Endodermal cell (in vitro differentiated cells): ENCODE measurements at regions not wholly inside any gene's neighbourhood (a gene's known extent, or its start where the extent isn't known, plus 50 kb on each side); places are given as distances from the start of the nearest gene placed in this dataset.

ENCODE experiments used
- DNase-seq: peaks from one replicate; pipeline ENCODE4 v3.0.0-alpha.2; 2017
- H3K27ac ChIP-seq: 2 replicates; pipeline ENCODE4 v1.5.1; 2013; ENCODE audit warnings: mild to moderate bottlenecking, low read depth, low read length, moderate library complexity
- H3K27me3 ChIP-seq: 2 replicates; pipeline ENCODE4 v1.6.1; 2013; ENCODE audit warnings: mild to moderate bottlenecking, low read length, moderate library complexity; ENCODE audit not compliant: insufficient read depth, control insufficient read depth, poor library complexity, severe bottlenecking
- H3K36me3 ChIP-seq: 2 replicates; pipeline ENCODE4 v1.7.0; 2013; ENCODE audit warnings: mild to moderate bottlenecking, low read length, moderate library complexity; ENCODE audit not compliant: control insufficient read depth, insufficient read depth
- H3K4me1 ChIP-seq: one replicate; pipeline ENCODE4 v1.7.0; 2013; ENCODE audit warnings: low read length; ENCODE audit not compliant: control insufficient read depth, insufficient read depth
- H3K4me3 ChIP-seq: 2 replicates; pipeline ENCODE4 v1.5.1; 2013; ENCODE audit warnings: mild to moderate bottlenecking, low read length, moderate library complexity
- H3K9ac ChIP-seq: 2 replicates; pipeline ENCODE4 v1.6.1; 2013; ENCODE audit warnings: mild to moderate bottlenecking, low read length, moderate library complexity; ENCODE audit not compliant: poor library complexity, severe bottlenecking; ENCODE audit errors: extremely low read depth
- H3K9me3 ChIP-seq: 2 replicates; pipeline ENCODE4 v1.6.1; 2013; ENCODE audit warnings: mild to moderate bottlenecking, low read length, moderate library complexity; ENCODE audit not compliant: control insufficient read depth
- H3K27ac Mint-ChIP-seq: 2 replicates; pipeline ENCODE4 v1.8.0; 2020; ENCODE audit warnings: mixed read lengths
- H3K27me3 Mint-ChIP-seq: 2 replicates; pipeline ENCODE4 v1.8.0; 2021; ENCODE audit warnings: mild to moderate bottlenecking, mixed read lengths; ENCODE audit not compliant: insufficient read depth
- H3K36me3 Mint-ChIP-seq: 2 replicates; pipeline ENCODE4 v1.8.0; 2020; ENCODE audit warnings: low read depth, mixed read lengths
- H3K4me1 Mint-ChIP-seq: 2 replicates; pipeline ENCODE4 v1.8.0; 2020; ENCODE audit warnings: mixed read lengths
- H3K4me3 Mint-ChIP-seq: 2 replicates; pipeline ENCODE4 v1.8.0; 2020; ENCODE audit warnings: mild to moderate bottlenecking, moderate library complexity, mixed read lengths
- H3K9me3 Mint-ChIP-seq: 2 replicates; pipeline ENCODE4 v1.8.0; 2020; ENCODE audit warnings: mild to moderate bottlenecking, mixed read lengths
- WGBS, 2 experiments: methylation state at CpG; one replicate each; pipeline versions ENCODE4 v1.1.5 to v1.1.7; 2013; ENCODE audit warnings: missing lambda C conversion rate in 2 of 2, mixed read lengths in 1 of 2; ENCODE audit not compliant: insufficient coverage in 1 of 2, insufficient read length in 1 of 2; 5-methylcytosine and 5-hydroxymethylcytosine counted together
- TF ChIP-seq, protein P1 (sequence below): fragments of 200-600 bp; sonication (generic); conservative IDR thresholded peaks from 2 replicates; pipeline ENCODE4 v1.5.0; 2021; ENCODE audit warnings: antibody characterized with exemption, mild to moderate bottlenecking

DNA sequence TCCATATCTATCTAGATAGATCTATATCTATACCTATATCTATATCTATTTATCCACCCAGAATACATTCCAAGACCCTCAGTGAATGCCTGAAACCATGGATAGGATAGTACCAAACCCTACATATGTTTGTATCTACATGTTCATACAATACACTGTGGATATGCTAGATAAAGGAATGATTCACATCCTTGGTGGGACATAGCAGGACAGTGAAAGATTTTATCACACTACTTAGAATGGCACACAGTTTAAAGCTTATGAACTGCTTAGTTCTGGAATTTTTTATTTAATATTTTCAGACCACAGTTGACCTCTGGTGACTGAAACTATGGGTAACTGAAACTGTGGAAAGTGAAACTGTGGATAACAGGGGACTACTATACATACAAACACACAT, 198.8 kb upstream of the TTC14 start:
- no peaks in the 10 kb centered on the region for H3K27me3 Mint-ChIP-seq
- H3K27ac ChIP-seq, result no peak overlapping the region
- DNase-seq, result no peak
- no peaks in the 10 kb centered on the region for H3K36me3 Mint-ChIP-seq
- H3K9ac ChIP-seq, result no peak overlapping the region
- H3K4me3 Mint-ChIP-seq, result no peak overlapping the region
- H3K9me3 Mint-ChIP-seq, result no peaks in the 10 kb centered on the region
- no peaks in the 10 kb centered on the region for H3K9me3 ChIP-seq
- TF ChIP-seq, protein P1, sequence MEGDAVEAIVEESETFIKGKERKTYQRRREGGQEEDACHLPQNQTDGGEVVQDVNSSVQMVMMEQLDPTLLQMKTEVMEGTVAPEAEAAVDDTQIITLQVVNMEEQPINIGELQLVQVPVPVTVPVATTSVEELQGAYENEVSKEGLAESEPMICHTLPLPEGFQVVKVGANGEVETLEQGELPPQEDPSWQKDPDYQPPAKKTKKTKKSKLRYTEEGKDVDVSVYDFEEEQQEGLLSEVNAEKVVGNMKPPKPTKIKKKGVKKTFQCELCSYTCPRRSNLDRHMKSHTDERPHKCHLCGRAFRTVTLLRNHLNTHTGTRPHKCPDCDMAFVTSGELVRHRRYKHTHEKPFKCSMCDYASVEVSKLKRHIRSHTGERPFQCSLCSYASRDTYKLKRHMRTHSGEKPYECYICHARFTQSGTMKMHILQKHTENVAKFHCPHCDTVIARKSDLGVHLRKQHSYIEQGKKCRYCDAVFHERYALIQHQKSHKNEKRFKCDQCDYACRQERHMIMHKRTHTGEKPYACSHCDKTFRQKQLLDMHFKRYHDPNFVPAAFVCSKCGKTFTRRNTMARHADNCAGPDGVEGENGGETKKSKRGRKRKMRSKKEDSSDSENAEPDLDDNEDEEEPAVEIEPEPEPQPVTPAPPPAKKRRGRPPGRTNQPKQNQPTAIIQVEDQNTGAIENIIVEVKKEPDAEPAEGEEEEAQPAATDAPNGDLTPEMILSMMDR, result no peak
- no peaks in the 10 kb centered on the region for H3K4me1 Mint-ChIP-seq
- no peaks in the 10 kb centered on the region for H3K36me3 ChIP-seq
- H3K4me1 ChIP-seq, result no peaks in the 10 kb centered on the region
- no peaks in the 10 kb centered on the region for H3K27me3 ChIP-seq
- no peak overlapping the region for H3K27ac Mint-ChIP-seq
- H3K4me3 ChIP-seq, result no peak overlapping the region

DNA sequence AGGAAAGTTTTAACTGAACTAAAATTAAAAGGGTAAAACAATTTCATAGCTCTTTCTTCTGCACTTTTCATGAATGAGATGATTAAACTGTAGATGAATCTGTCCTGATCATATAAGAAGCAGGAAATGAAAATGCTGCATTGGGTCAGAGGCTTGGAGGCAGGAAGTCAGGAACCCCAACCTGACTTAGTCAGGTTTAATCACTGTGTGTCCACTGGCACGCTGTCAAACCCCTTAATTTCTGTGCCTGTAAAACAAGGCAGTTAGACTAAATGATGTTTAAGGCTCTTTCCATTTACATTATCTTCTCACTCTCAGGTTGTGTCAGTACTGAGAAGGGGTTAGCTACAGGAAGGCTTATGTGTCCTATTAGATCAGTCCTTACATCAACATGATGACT, 193.3 kb upstream of the TTC14 start:
- Histone ChIP-seq H3K4me1 (no peaks in the 10 kb centered on the region), H3K27ac (no peak overlapping the region), H3K4me3 (no peak overlapping the region), H3K9ac (no peak overlapping the region), H3K36me3 (no peaks in the 10 kb centered on the region), H3K27me3 (no peaks in the 10 kb centered on the region), H3K9me3 (no peaks in the 10 kb centered on the region)
- Mint-ChIP-seq H3K4me1 (no peaks in the 10 kb centered on the region), H3K4me3 (no peak overlapping the region), H3K9me3 (no peaks in the 10 kb centered on the region), H3K27me3 (no peaks in the 10 kb centered on the region), H3K27ac (no peak overlapping the region), H3K36me3 (no peaks in the 10 kb centered on the region)
- TF ChIP-seq, protein P1, result no peak
- no peak for DNase-seq
- WGBS, 2 experiments, result 81% methylated on average over 1 of the region's 1 CpG; no CpG with 5 or more reads in 1 of the 2 experiments

DNA sequence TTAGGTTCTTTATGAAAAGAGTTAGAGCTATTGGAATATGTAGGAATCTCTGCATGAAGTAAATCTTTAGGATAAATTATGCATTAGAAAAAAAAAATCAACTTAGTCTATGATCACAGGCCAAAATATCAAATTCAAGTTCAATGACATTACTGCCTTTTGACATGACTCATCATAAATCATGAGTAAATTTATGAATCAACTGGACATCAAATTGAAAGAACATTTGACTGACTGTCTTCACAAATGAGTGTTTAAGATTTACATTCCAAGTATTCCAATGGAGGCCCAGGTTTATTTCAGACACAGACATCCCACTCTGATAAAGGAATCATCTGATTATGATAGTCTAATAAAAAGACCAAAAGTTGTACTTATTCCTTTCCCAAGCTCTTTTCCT, 192.8 kb upstream of the TTC14 start:
- Histone ChIP-seq H3K36me3 (no peaks in the 10 kb centered on the region), H3K27me3 (no peaks in the 10 kb centered on the region), H3K27ac (no peak overlapping the region), H3K9ac (no peak overlapping the region), H3K4me1 (no peaks in the 10 kb centered on the region), H3K9me3 (no peaks in the 10 kb centered on the region), H3K4me3 (no peak overlapping the region)
- Mint-ChIP-seq H3K27me3 (no peaks in the 10 kb centered on the region), H3K27ac (no peak overlapping the region), H3K4me3 (no peak overlapping the region), H3K36me3 (no peaks in the 10 kb centered on the region), H3K9me3 (no peaks in the 10 kb centered on the region), H3K4me1 (no peaks in the 10 kb centered on the region)
- DNase-seq, result no peak
- TF ChIP-seq, protein P1, result no peak
